ENCODE measurements at regions not wholly inside any gene's neighbourhood (a gene's known extent, or its start where the extent isn't known, plus 50 kb on each side); places are given as distances from the start of the nearest gene placed in this dataset.

DNA sequence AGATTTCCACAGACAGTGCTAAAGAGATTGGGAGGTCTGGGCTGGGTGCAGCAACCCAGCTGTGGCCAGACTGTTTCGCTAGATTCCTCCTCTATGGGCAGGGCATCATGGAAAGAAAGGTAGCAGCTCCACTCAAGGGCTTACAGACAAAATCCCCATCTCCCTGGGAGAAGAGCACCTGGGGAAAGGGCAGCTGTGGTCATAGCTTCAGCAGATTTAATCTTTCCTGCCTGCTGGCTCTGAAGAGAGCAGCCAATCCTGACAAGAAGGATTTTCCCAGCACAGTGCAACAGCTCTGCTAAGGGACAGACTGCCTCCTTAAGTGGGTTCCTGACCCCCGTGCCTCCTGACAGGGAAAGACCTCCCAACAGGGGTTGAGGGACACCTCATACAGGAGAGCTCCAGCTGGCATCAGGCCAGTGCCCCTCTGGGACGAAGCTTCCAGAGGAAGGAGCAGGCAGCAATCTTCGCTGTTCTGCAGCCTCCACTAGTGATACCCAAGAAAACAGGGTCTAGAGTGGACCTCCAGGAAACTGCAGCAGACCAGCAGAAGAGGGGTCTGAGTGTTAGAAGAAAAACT lies 1379.3 kb upstream of the ACO1 start:
- no peak for TF ChIP-seq EZH2 (IDR thresholded peaks at IDR 0.05; ENCODE audit: borderline replicate concordance, low read length)
- no peak for TF ChIP-seq CTCF (IDR thresholded peaks at IDR 0.05; ENCODE audit: low read length)
- Histone ChIP-seq H3K9ac (ENCODE audit: low read length) (no peak overlapping the region), H2AFZ (ENCODE audit: low read length) (no peak overlapping the region), H3K4me3 (ENCODE audit: low read depth, low read length, poor library complexity, severe bottlenecking) (no peak overlapping the region), H3K27me3 (ENCODE audit: insufficient read depth, low read length) (no peaks in the 10 kb centered on the region), H3F3A (ENCODE audit: insufficient read depth, low read length) (no peaks in the 10 kb centered on the region), H3K27ac (ENCODE audit: low read depth, low read length, poor library complexity, severe bottlenecking) (no peak overlapping the region), H3K9me3 (ENCODE audit: low read length) (no peaks in the 10 kb centered on the region), H3K9me2 (ENCODE audit: low read depth, low read length) (no peaks in the 10 kb centered on the region), H3K4me1 (ENCODE audit: insufficient read depth, low read length, severe bottlenecking) (no peaks in the 10 kb centered on the region), H3K4me2 (ENCODE audit: low read length) (no peak overlapping the region), H3K36me3 (ENCODE audit: insufficient read depth, low read length) (no peaks in the 10 kb centered on the region), H4K20me1 (ENCODE audit: insufficient read depth, low read length) (no peaks in the 10 kb centered on the region), H3K79me2 (ENCODE audit: insufficient read depth, low read length) (no peaks in the 10 kb centered on the region)

DNA sequence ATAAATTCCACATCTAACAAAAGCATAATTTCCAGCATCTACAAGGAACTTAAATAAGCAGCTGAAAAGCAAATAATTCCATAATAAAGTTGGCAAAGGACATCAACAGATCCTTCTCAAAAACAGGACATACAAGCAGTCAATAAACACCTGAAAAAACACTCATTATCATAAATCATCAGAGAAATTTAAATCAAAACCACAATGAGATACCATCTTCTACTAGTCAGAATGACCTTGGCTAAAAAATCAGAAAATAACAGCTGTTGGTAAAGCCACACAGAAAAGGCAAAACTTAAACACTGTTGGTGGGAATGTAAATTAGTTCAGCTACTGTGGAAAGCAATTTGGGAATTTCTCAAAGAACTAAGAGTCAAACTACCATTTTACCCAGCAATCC lies 1371.1 kb upstream of the ACO1 start:
- Histone ChIP-seq H3K79me2 (ENCODE audit: insufficient read depth, low read length) (no peaks in the 10 kb centered on the region), H3K9ac (ENCODE audit: low read length) (no peak overlapping the region), H3K4me3 (ENCODE audit: low read depth, low read length, poor library complexity, severe bottlenecking) (no peak overlapping the region), H3K9me3 (ENCODE audit: low read length) (no peaks in the 10 kb centered on the region), H3K27ac (ENCODE audit: low read depth, low read length, poor library complexity, severe bottlenecking) (no peak overlapping the region), H3K36me3 (ENCODE audit: insufficient read depth, low read length) (no peaks in the 10 kb centered on the region), H3K4me2 (ENCODE audit: low read length) (no peak overlapping the region), H3K9me2 (ENCODE audit: low read depth, low read length) (no peaks in the 10 kb centered on the region), H3F3A (ENCODE audit: insufficient read depth, low read length) (no peaks in the 10 kb centered on the region), H3K4me1 (ENCODE audit: insufficient read depth, low read length, severe bottlenecking) (no peaks in the 10 kb centered on the region), H4K20me1 (ENCODE audit: insufficient read depth, low read length) (no peaks in the 10 kb centered on the region), H2AFZ (ENCODE audit: low read length) (no peak overlapping the region), H3K27me3 (ENCODE audit: insufficient read depth, low read length) (no peaks in the 10 kb centered on the region)
- no peak for TF ChIP-seq CTCF (IDR thresholded peaks at IDR 0.05; ENCODE audit: low read length)
- no peak for TF ChIP-seq EZH2 (IDR thresholded peaks at IDR 0.05; ENCODE audit: borderline replicate concordance, low read length)

DNA sequence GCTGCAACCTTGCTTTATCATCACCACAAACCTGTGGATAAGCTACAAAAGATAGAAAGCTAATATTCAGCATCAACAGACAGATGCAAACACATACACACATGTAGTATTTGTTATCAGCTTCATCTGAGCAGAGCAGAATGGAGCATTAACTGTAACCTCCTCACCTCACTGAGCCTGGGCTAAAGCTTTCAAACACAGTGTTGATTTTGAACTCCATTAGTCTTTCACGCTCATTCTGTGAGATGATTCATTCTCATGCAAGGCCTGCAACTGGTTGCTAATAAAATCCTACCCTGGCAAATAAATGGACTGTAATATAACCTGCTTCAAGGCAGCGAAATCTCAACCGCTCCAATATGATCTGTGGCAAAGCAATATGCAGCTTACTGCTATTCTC lies 1360.6 kb upstream of the ACO1 start:
- no peaks in the 10 kb centered on the region for H3K4me1 ChIP-seq (ENCODE audit: insufficient read depth, low read length, severe bottlenecking)
- no peaks in the 10 kb centered on the region for H3K27me3 ChIP-seq (ENCODE audit: insufficient read depth, low read length)
- H3K4me3 ChIP-seq (ENCODE audit: low read depth, low read length, poor library complexity, severe bottlenecking) = no peak overlapping the region
- no peak overlapping the region for H3K4me2 ChIP-seq (ENCODE audit: low read length)
- H3K36me3 ChIP-seq (ENCODE audit: insufficient read depth, low read length) = no peaks in the 10 kb centered on the region
- H3K9me3 ChIP-seq (ENCODE audit: low read length) = no peaks in the 10 kb centered on the region
- H2AFZ ChIP-seq (ENCODE audit: low read length) = no peak overlapping the region
- H3K79me2 ChIP-seq (ENCODE audit: insufficient read depth, low read length) = no peaks in the 10 kb centered on the region
- H3F3A ChIP-seq (ENCODE audit: insufficient read depth, low read length) = no peaks in the 10 kb centered on the region
- H3K9ac ChIP-seq (ENCODE audit: low read length) = no peak overlapping the region
- H4K20me1 ChIP-seq (ENCODE audit: insufficient read depth, low read length) = no peaks in the 10 kb centered on the region
- no peaks in the 10 kb centered on the region for H3K9me2 ChIP-seq (ENCODE audit: low read depth, low read length)
- no peak overlapping the region for H3K27ac ChIP-seq (ENCODE audit: low read depth, low read length, poor library complexity, severe bottlenecking)
- TF ChIP-seq CTCF (IDR thresholded peaks at IDR 0.05; ENCODE audit: low read length) (no peak), EZH2 (IDR thresholded peaks at IDR 0.05; ENCODE audit: borderline replicate concordance, low read length) (no peak)
